Trophoblast cell (in vitro differentiated cells and primary cell): ENCODE measurements at regions not wholly inside any gene's neighbourhood (a gene's known extent, or its start where the extent isn't known, plus 50 kb on each side); places are given as distances from the start of the nearest gene placed in this dataset.

Experiments
- DNase-seq, 2 donors: peaks; one replicate each; pipeline ENCODE4 v3.0.0-alpha.2; 2016
- H2AFZ ChIP-seq: 2 replicates; pipeline ENCODE4 v1.6.1; 2013; ENCODE audit warnings: low read length, moderate library complexity, mild to moderate bottlenecking; ENCODE audit not compliant: insufficient read depth, poor library complexity
- H2AK5ac ChIP-seq: 2 replicates; pipeline ENCODE4 v1.6.1; 2013; ENCODE audit warnings: mild to moderate bottlenecking, low read length
- H2BK120ac ChIP-seq: 2 replicates; pipeline ENCODE4 v1.6.1; 2013; ENCODE audit warnings: low read length, mild to moderate bottlenecking, moderate library complexity; ENCODE audit not compliant: insufficient read depth, poor library complexity
- H2BK12ac ChIP-seq: 2 replicates; pipeline ENCODE4 v1.6.1; 2013; ENCODE audit warnings: mild to moderate bottlenecking, low read length, moderate library complexity
- H2BK5ac ChIP-seq: 2 replicates; pipeline ENCODE4 v1.6.1; 2013; ENCODE audit warnings: low read length, low read depth, moderate library complexity, mild to moderate bottlenecking; ENCODE audit not compliant: poor library complexity
- H3K14ac ChIP-seq: 2 replicates; pipeline ENCODE4 v1.6.1; 2013; ENCODE audit warnings: mild to moderate bottlenecking, low read length
- H3K18ac ChIP-seq: 2 replicates; pipeline ENCODE4 v1.6.1; 2013; ENCODE audit warnings: mild to moderate bottlenecking, low read length
- H3K23ac ChIP-seq: 2 replicates; pipeline ENCODE4 v1.6.1; 2013; ENCODE audit warnings: low read length
- H3K27ac ChIP-seq: 2 replicates; pipeline ENCODE4 v1.5.1; 2013; ENCODE audit warnings: low read depth, mild to moderate bottlenecking, inconsistent platforms, low read length, moderate library complexity
- H3K27me3 ChIP-seq: 2 replicates; pipeline ENCODE4 v1.6.1; 2013; ENCODE audit warnings: inconsistent platforms, mild to moderate bottlenecking, low read length, moderate library complexity; ENCODE audit not compliant: insufficient read depth
- H3K36me3 ChIP-seq, 2 experiments: 1 replicate in 1 of 2; 2 replicates in 1 of 2; pipeline ENCODE4 v1.6.1; 2013; ENCODE audit warnings: low read length in 2 of 2, mild to moderate bottlenecking in 2 of 2, moderate library complexity in 1 of 2; ENCODE audit not compliant: insufficient read depth in 2 of 2, control insufficient read depth in 1 of 2
- H3K4ac ChIP-seq: 2 replicates; pipeline ENCODE4 v1.6.1; 2013; ENCODE audit warnings: low read depth, mild to moderate bottlenecking, low read length, moderate library complexity
- H3K4me1 ChIP-seq, 2 experiments: 1 replicate in 1 of 2; 2 replicates in 1 of 2; pipeline ENCODE4 v1.6.1; 2013; ENCODE audit warnings: low read length in 2 of 2, mild to moderate bottlenecking in 2 of 2, moderate library complexity in 1 of 2; ENCODE audit not compliant: insufficient read depth in 2 of 2, control insufficient read depth in 1 of 2
- H3K4me2 ChIP-seq: 2 replicates; pipeline ENCODE4 v1.6.1; 2013; ENCODE audit warnings: inconsistent platforms, mild to moderate bottlenecking, low read length, moderate library complexity
- H3K4me3 ChIP-seq: 2 replicates; pipeline ENCODE4 v1.5.1; 2013; ENCODE audit warnings: mild to moderate bottlenecking, low read depth, low read length, inconsistent platforms
- H3K79me1 ChIP-seq: one replicate; pipeline ENCODE4 v1.6.1; 2013; ENCODE audit warnings: low read length
- H3K79me2 ChIP-seq: 2 replicates; pipeline ENCODE4 v1.6.1; 2013; ENCODE audit warnings: low read length, mild to moderate bottlenecking; ENCODE audit not compliant: control insufficient read depth, insufficient read depth, poor library complexity
- H3K9ac ChIP-seq: 2 replicates; pipeline ENCODE4 v1.6.1; 2013; ENCODE audit warnings: mild to moderate bottlenecking, low read length
- H3K9me3 ChIP-seq: 2 replicates; pipeline ENCODE4 v1.6.1; 2013; ENCODE audit warnings: low read depth, mild to moderate bottlenecking, control low read depth, inconsistent platforms, low read length; ENCODE audit not compliant: insufficient read depth
- H4K12ac ChIP-seq: 2 replicates; pipeline ENCODE4 v1.6.1; 2013; ENCODE audit warnings: low read depth, mild to moderate bottlenecking, low read length, moderate library complexity
- H4K8ac ChIP-seq: 2 replicates; pipeline ENCODE4 v1.6.1; 2013; ENCODE audit warnings: low read depth, mild to moderate bottlenecking, low read length, moderate library complexity
- H4K91ac ChIP-seq: one replicate; pipeline ENCODE4 v1.6.1; 2013; ENCODE audit warnings: low read depth, mild to moderate bottlenecking, low read length, moderate library complexity
- WGBS: extraction: QIAGEN DNeasy Blood & Tissue Kit; methylation state at CpG from one replicate; pipeline ENCODE4 v1.1.7; 2013; ENCODE audit warnings: missing lambda C conversion rate; ENCODE audit not compliant: insufficient read length, insufficient coverage; ENCODE audit errors: extremely low coverage; 5-methylcytosine and 5-hydroxymethylcytosine counted together

DNA sequence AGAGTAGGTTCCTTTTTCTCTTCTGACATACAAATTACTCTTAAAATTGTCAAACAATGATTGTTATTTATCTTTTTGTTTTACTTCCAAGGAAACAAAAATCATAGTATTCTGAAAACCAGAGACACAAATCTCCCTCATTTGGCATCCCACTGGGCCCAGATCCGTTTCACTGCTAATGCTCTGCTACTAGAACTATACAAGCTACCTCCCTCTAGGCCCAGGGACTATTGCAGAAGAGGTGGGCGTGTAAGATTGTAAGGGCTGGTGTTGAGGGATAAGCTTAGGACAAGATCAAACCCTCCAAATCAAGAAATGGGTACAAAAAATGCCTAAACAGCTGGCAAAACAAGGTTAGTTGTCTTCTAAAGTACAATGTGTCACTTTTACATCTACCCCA, 928.9 kb upstream of the CDH10 start:
- Histone ChIP-seq H4K8ac (no peak overlapping the region), H3K36me3 (no peaks in the 10 kb centered on the region), H2AK5ac (no peak overlapping the region), H3K79me2 (no peaks in the 10 kb centered on the region), H3K4ac (no peak overlapping the region), H4K12ac (no peak overlapping the region), H3K14ac (no peak overlapping the region), H3K79me1 (no peaks in the 10 kb centered on the region), H3K9me3 (no peaks in the 10 kb centered on the region), H3K9ac (no peak overlapping the region), H2AFZ (no peak overlapping the region), H3K27me3 (no peaks in the 10 kb centered on the region), H3K23ac (no peak overlapping the region), H3K4me3 (no peak overlapping the region), H2BK5ac (no peak overlapping the region), H2BK120ac (no peak overlapping the region), H2BK12ac (no peak overlapping the region), H3K4me1 (no peaks in the 10 kb centered on the region), H3K4me2 (no peak overlapping the region), H3K27ac (no peak overlapping the region), H4K91ac (no peak overlapping the region), H3K18ac (no peak overlapping the region)
- no peak for DNase-seq
- no CpG with 5 or more reads among the region's 2 CpGs for WGBS

DNA sequence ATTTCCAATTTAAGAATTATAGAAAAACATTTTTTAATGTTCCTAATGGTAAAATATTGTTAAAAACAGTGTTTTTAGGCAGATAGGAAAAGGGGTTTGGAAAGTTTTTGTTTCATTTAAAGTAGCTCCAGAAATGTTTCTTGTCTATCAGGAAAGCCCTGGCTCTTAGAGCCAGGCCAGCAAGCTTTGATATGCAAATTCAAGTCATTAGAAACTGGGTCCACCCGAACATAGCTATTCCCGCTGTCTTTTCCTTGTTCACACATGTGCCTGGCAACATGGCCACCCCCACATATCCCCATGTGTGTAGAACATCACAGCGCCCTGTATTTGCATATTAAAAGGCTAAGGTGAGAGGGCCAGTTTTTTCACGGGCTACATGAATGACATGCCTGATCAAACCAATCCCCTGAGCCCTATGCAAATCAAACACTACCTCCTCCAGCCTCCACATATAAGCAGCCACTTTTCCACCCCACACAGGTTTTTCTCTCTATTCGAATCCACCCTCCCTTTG, 925.3 kb upstream of the CDH10 start:
- no peaks in the 10 kb centered on the region for H3K4me1 ChIP-seq
- no peaks in the 10 kb centered on the region for H3K27me3 ChIP-seq
- no peaks in the 10 kb centered on the region for H3K9me3 ChIP-seq
- WGBS: no CpG with 5 or more reads among the region's 5 CpGs
- H4K91ac ChIP-seq: no peak overlapping the region
- no peak overlapping the region for H2AK5ac ChIP-seq
- no peak overlapping the region for H2BK12ac ChIP-seq
- DNase-seq: no peak
- no peak overlapping the region for H4K8ac ChIP-seq
- no peak overlapping the region for H4K12ac ChIP-seq
- no peak overlapping the region for H2AFZ ChIP-seq
- H3K27ac ChIP-seq: no peak overlapping the region
- H3K23ac ChIP-seq: no peak overlapping the region
- H3K14ac ChIP-seq: no peak overlapping the region
- H3K18ac ChIP-seq: no peak overlapping the region
- no peak overlapping the region for H3K4me2 ChIP-seq
- H2BK5ac ChIP-seq: no peak overlapping the region
- no peak overlapping the region for H3K9ac ChIP-seq
- H3K79me1 ChIP-seq: no peaks in the 10 kb centered on the region
- no peaks in the 10 kb centered on the region for H3K36me3 ChIP-seq
- no peak overlapping the region for H2BK120ac ChIP-seq
- no peaks in the 10 kb centered on the region for H3K79me2 ChIP-seq
- no peak overlapping the region for H3K4ac ChIP-seq
- no peak overlapping the region for H3K4me3 ChIP-seq

- 100% methylated on average over 4 of the region's 17 CpGs for WGBS
- H2BK12ac ChIP-seq: no peak overlapping the region
- H3K27me3 ChIP-seq: no peaks in the 10 kb centered on the region
- H2AK5ac ChIP-seq: no peak overlapping the region
- H3K4me2 ChIP-seq: no peak overlapping the region
- no peak overlapping the region for H2BK5ac ChIP-seq
- H3K4me1 ChIP-seq: no peaks in the 10 kb centered on the region
- peak in 1 of 2 donors; percentile 31 for DNase-seq
- no peak overlapping the region for H4K91ac ChIP-seq
- H2BK120ac ChIP-seq: no peak overlapping the region
- H3K4ac ChIP-seq: no peak overlapping the region
- no peaks in the 10 kb centered on the region for H3K36me3 ChIP-seq
- no peaks in the 10 kb centered on the region for H3K79me2 ChIP-seq
- no peak overlapping the region for H4K8ac ChIP-seq
- no peaks in the 10 kb centered on the region for H3K9me3 ChIP-seq
- no peak overlapping the region for H4K12ac ChIP-seq
- H3K23ac ChIP-seq: no peak overlapping the region
- H2AFZ ChIP-seq: no peak overlapping the region
- H3K18ac ChIP-seq: no peak overlapping the region
- H3K79me1 ChIP-seq: no peaks in the 10 kb centered on the region
- H3K27ac ChIP-seq: no peak overlapping the region
- H3K4me3 ChIP-seq: no peak overlapping the region
- H3K9ac ChIP-seq: no peak overlapping the region
- no peak overlapping the region for H3K14ac ChIP-seq
Observed at GRCh38 chr5:25568989-25569625, 924.3 kb upstream of the CDH10 start.

GRCh38 chr5:25568294-25568693, 923.5 kb upstream of the CDH10 start:
- DNase-seq: no peak
- Histone ChIP-seq H3K9ac (no peak overlapping the region), H2AFZ (no peak overlapping the region), H3K9me3 (peaks cover under 1% of the 10 kb centered on the region), H3K4ac (no peak overlapping the region), H2BK12ac (no peak overlapping the region), H4K8ac (no peak overlapping the region), H4K12ac (no peak overlapping the region), H4K91ac (no peak overlapping the region), H3K36me3 (no peaks in the 10 kb centered on the region), H2AK5ac (no peak overlapping the region), H3K4me1 (no peaks in the 10 kb centered on the region), H3K14ac (no peak overlapping the region), H3K23ac (no peak overlapping the region), H3K18ac (no peak overlapping the region), H3K27ac (no peak overlapping the region), H2BK5ac (no peak overlapping the region), H2BK120ac (no peak overlapping the region), H3K79me1 (no peaks in the 10 kb centered on the region), H3K4me3 (no peak overlapping the region), H3K79me2 (no peaks in the 10 kb centered on the region), H3K4me2 (no peak overlapping the region), H3K27me3 (no peaks in the 10 kb centered on the region)
- WGBS: no CpG with 5 or more reads among the region's 1 CpG
